HepG2 (cell line): ENCODE measurements at regions not wholly inside any gene's neighbourhood (a gene's known extent, or its start where the extent isn't known, plus 50 kb on each side); places are given as distances from the start of the nearest gene placed in this dataset.

Experiments
- ATAC-seq: fragments of 200-7000 bp; cut with Tn5 transposase; 3 replicates; pipeline ENCODE4 v1.9.1; 2020; ENCODE audit warnings: mild to moderate bottlenecking, moderate library complexity
- BruUV-seq: library from RNA; stranded (reverse); fragments of 400-500 nt; replicated peaks from 2 replicates; lab custom pipeline; 2021; lab: Mats Ljungman, UMichigan
- CTCF ChIA-PET: fragments of 300-600 bp; formaldehyde crosslinking; extraction: SDS; loops from one replicate; lab custom pipeline; 2021; ENCODE audit warnings: low total read pairs, inconsistent platforms, low intra/inter-chr PET ratio; lab: Yijun Ruan, JAX
- POLR2A ChIA-PET: fragments of 350-600 bp; sonication (Branson Sonifier 250); formaldehyde crosslinking; loops from one replicate; lab custom pipeline; 2020; ENCODE audit warnings: antibody characterized with exemption, inconsistent platforms; lab: Yijun Ruan, JAX
- DNase-seq: peaks from one replicate; pipeline ENCODE4 v3.0.0-alpha.2; 2015; ENCODE audit warnings: low spot score
- FAIRE-seq: peaks from 3 replicates; lab custom pipeline; 2011; peaks lifted over from hg19 to GRCh38; lab: Jason Lieb, UNC
- H2AFZ ChIP-seq: one replicate; pipeline ENCODE4 v1.6.1; 2011; ENCODE audit warnings: low read length, inconsistent platforms
- H3K27ac ChIP-seq: fragments of 300-600 bp; 3 replicates; pipeline ENCODE4 v1.8.0; 2011; ENCODE audit warnings: mixed run types, mild to moderate bottlenecking, mixed read lengths, low read length, inconsistent platforms; ENCODE audit not compliant: insufficient read depth; ENCODE audit errors: extremely low read length
- H3K27me3 ChIP-seq, 2 experiments: fragments of 200-600 bp in 1 of 2; 2 replicates in 1 of 2; 3 replicates in 1 of 2; pipeline versions ENCODE4 v1.6.0 to v1.8.0; 2011; ENCODE audit warnings: low read length in 2 of 2, mild to moderate bottlenecking in 2 of 2, moderate library complexity in 2 of 2, inconsistent platforms in 1 of 2; ENCODE audit not compliant: insufficient read depth in 2 of 2, control insufficient read depth in 1 of 2
- H3K36me3 ChIP-seq, 2 experiments: fragments of 200-600 bp in 1 of 2; replicated peaks in 1 of 2; 2 replicates in 1 of 2; 3 replicates in 1 of 2; pipeline versions ENCODE4 v1.5.1 to v1.8.0; 2011; ENCODE audit warnings: low read length in 2 of 2, inconsistent platforms in 1 of 2; ENCODE audit not compliant: insufficient read depth in 2 of 2, control insufficient read depth in 1 of 2
- H3K4me1 ChIP-seq: 2 replicates; pipeline ENCODE4 v1.5.1; 2012; ENCODE audit warnings: low read length, inconsistent platforms; ENCODE audit not compliant: insufficient read depth
- H3K4me2 ChIP-seq: 2 replicates; pipeline ENCODE4 v1.6.0; 2011; ENCODE audit warnings: low read depth, low read length, inconsistent platforms
- H3K4me3 ChIP-seq, 3 experiments: fragments of 200-600 bp in 1 of 3; sonication (generic), shearing (Covaris generic) in 1 of 3; replicated peaks in 1 of 3; 2 replicates each; pipeline ENCODE4 v1.5.1; 2011 to 2016; ENCODE audit warnings: low read length in 3 of 3, inconsistent platforms in 2 of 3, low read depth in 2 of 3, mild to moderate bottlenecking in 2 of 3, control low read depth in 1 of 3, mixed read lengths in 1 of 3; ENCODE audit not compliant: insufficient read depth in 1 of 3
- H3K79me2 ChIP-seq: one replicate; pipeline ENCODE4 v1.6.1; 2011; ENCODE audit warnings: low read length, inconsistent platforms; ENCODE audit not compliant: insufficient read depth
- H3K9ac ChIP-seq: 2 replicates; pipeline ENCODE4 v1.6.0; 2011; ENCODE audit warnings: mild to moderate bottlenecking, low read depth, low read length, inconsistent platforms; ENCODE audit not compliant: insufficient read depth
- H3K9me3 ChIP-seq: 2 replicates; pipeline ENCODE4 v1.5.1; 2012; ENCODE audit warnings: mild to moderate bottlenecking, low read length
- H4K20me1 ChIP-seq: 2 replicates; pipeline ENCODE4 v1.6.0; 2011; ENCODE audit warnings: inconsistent platforms, mild to moderate bottlenecking, low read length, moderate library complexity; ENCODE audit not compliant: insufficient read depth
- CAMTA2 ChIP-seq: sonication (generic); formaldehyde crosslinking; IDR thresholded peaks from 2 replicates; pipeline ENCODE4 v1.4.0; 2020; ENCODE audit warnings: mild to moderate bottlenecking, missing genetic modification reagents, borderline replicate concordance
- ELF4 ChIP-seq: sonication (generic); formaldehyde crosslinking; IDR thresholded peaks from 2 replicates; pipeline ENCODE4 v1.5.0; 2020; ENCODE audit warnings: missing genetic modification reagents, mild to moderate bottlenecking, moderate library complexity, borderline replicate concordance
- EP300 ChIP-seq, 3 experiments: sonication (generic) in 1 of 3; formaldehyde crosslinking in 1 of 3; IDR thresholded peaks; 2 replicates each; pipeline versions ENCODE4 v1.5.1 to v1.6.1; 2011 to 2020; ENCODE audit warnings: low read depth in 2 of 3, low read length in 2 of 3, borderline replicate concordance in 1 of 3, improper control_type of control experiment in 1 of 3, mild to moderate bottlenecking in 1 of 3, missing genetic modification reagents in 1 of 3, moderate library complexity in 1 of 3
- HOXD1 ChIP-seq: sonication (generic); formaldehyde crosslinking; IDR thresholded peaks from 2 replicates; pipeline ENCODE4 v1.5.0; 2020; ENCODE audit warnings: missing genetic modification reagents
- IRX3 ChIP-seq: sonication (generic); formaldehyde crosslinking; IDR thresholded peaks from 2 replicates; pipeline ENCODE4 v1.8.1; 2023; ENCODE audit warnings: mild to moderate bottlenecking, low read depth, missing genetic modification reagents, borderline replicate concordance
- KDM4B ChIP-seq: sonication (generic); formaldehyde crosslinking; IDR thresholded peaks from 2 replicates; pipeline ENCODE4 v1.4.0; 2020; ENCODE audit warnings: missing genetic modification reagents
- SOX6 ChIP-seq, 2 experiments: fragments of 450-650 bp in 1 of 2; sonication (generic) in 1 of 2; formaldehyde crosslinking in 1 of 2; IDR thresholded peaks; 2 replicates each; pipeline versions ENCODE4 v1.4.0 to v1.6.1; 2017 to 2020; ENCODE audit warnings: antibody characterized with exemption in 1 of 2, mild to moderate bottlenecking in 1 of 2, missing genetic modification reagents in 1 of 2
- TBL1XR1 ChIP-seq: fragments of 150-350 bp; IDR thresholded peaks from 2 replicates; pipeline ENCODE4 v1.6.1; 2014; ENCODE audit warnings: borderline replicate concordance, low read length; ENCODE audit not compliant: partially characterized antibody
- ZNF264 ChIP-seq: sonication (generic); formaldehyde crosslinking; IDR thresholded peaks from 2 replicates; pipeline ENCODE4 v1.4.0; 2020; ENCODE audit warnings: missing genetic modification reagents
- ZNF383 ChIP-seq: sonication (generic); formaldehyde crosslinking; IDR thresholded peaks from 2 replicates; pipeline ENCODE4 v1.4.0; 2020; ENCODE audit warnings: missing genetic modification reagents, mild to moderate bottlenecking, borderline replicate concordance
- WGBS: methylation state at CpG from one replicate; pipeline ENCODE4 v1.1.6; 2017; ENCODE audit warnings: low lambda C conversion rate; 5-methylcytosine and 5-hydroxymethylcytosine counted together
- in situ Hi-C: cut with HindIII; loops from 2 replicates; pipeline ENCODE4 v1.10.0; 2017; ENCODE audit warnings: low pct_unique_long_range_greater_than_20kb; ENCODE audit not compliant: extremely low pct_ligation_motif_present
- intact Hi-C: fragments of 100-400 bp; cut with micrococcal nuclease; formaldehyde crosslinking; loops from one replicate; pipeline ENCODE4 v1.10.0; 2022; ENCODE audit not compliant: unreplicated experiment
- TF ChIP-seq, protein P1 (sequence below): sonication (generic); formaldehyde crosslinking; conservative IDR thresholded peaks from 2 replicates; pipeline ENCODE4 v1.8.1; 2023; ENCODE audit warnings: missing genetic modification reagents
- TF ChIP-seq, protein P2 (sequence below): sonication (generic); formaldehyde crosslinking; IDR thresholded peaks from 2 replicates; pipeline ENCODE4 v1.8.0; 2022; ENCODE audit warnings: mild to moderate bottlenecking, missing genetic modification reagents, borderline replicate concordance

DNA sequence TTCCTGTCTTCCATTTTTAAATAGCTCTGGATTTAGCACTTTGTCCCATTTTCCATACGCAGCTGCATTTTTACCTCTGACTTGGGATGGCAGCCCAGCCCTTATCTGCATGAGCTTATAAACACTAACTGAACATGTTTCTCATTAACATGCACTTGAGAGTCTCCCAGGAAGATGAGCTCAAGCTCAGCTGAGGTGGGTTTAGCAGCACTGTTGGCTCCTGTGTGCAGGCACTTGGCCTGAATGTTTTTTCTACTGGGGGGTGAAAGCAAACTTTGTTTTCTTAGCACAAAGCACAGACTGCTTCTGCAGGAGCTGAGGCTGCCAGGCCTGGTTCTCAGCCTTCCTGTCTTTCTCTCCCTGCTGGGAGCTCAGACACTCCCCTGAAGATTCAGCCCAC lies 1093.6 kb upstream of the AUTS2 start (continued):
- TF ChIP-seq SOX6 (IDR thresholded peaks at IDR 0.05) (no peak), SOX6 (CRISPR knock-in tag; IDR thresholded peaks at IDR 0.05) (no peak), EP300 (IDR thresholded peaks at IDR 0.05; ENCODE audit: low read depth in 2 of 2, low read length in 2 of 2) (no peak), EP300 (CRISPR knock-in tag; IDR thresholded peaks at IDR 0.05; ENCODE audit: borderline replicate concordance) (no peak)

DNA sequence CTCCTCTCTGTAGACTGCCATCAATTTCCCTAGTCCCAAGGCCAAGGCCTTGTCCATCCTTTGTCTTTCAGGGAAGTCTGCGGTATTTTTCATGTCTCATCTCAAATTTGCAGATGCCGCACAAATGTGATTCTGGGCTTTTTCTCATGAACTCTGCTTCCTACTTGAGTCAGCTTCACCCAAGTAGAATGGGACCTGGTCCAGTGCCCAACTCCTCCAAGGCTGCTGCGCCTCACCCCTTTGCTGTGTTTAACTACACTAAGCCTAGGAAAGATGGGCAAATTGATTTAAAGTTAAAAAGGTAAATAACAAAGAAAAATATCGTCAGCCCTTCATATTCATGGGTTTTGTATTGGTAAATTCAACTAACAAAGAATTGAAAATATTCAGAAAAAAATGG lies 1092.6 kb upstream of the AUTS2 start:
- ChIA-PET POLR2A (no interaction called here), CTCF (no interaction called here)
- no peaks in the 10 kb centered on the region for H4K20me1 ChIP-seq
- no peak overlapping the region for H3K27ac ChIP-seq
- H3K9ac ChIP-seq = no peak overlapping the region
- ATAC-seq (no peak), DNase-seq (no peak), FAIRE-seq (no peak)
- H3K79me2 ChIP-seq = no peaks in the 10 kb centered on the region
- no peaks in the 10 kb centered on the region for H3K27me3 ChIP-seq
- H3K36me3 ChIP-seq = no peaks in the 10 kb centered on the region
- TF ChIP-seq ZNF264 (no peak), ELF4 (CRISPR knock-in tag) (no peak), ZNF383 (no peak)
- BruUV-seq = no TSS peak
- intact Hi-C loops (no loop called here), in situ Hi-C loops (no loop called here)
- peaks cover 53% of the 10 kb centered on the region for H3K9me3 ChIP-seq
- no peaks in the 10 kb centered on the region for H3K4me1 ChIP-seq
- WGBS = 22% methylated on average over 4 of the region's 4 CpGs
- no peak overlapping the region for H2AFZ ChIP-seq
- H3K4me3 ChIP-seq = no peak overlapping the region
- no peak overlapping the region for H3K4me2 ChIP-seq

DNA sequence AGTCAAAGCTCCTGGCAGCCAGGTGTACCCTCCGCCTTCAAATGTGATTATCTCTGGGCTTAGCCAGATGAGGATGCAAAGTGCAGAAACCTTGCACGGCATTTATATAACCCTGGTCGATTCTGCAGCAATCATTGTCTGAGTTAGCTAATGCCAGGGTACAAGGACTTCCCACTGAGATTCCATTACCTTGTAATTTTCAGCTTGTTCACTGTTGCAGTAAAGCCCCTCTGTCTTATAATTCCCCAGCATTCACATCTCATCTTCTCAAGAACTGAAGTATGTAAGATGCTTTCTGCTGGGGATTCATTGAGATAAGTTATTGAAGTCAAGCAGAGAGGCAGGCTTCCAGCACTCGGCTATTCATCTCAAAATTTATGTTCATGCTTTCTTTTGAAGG lies 1090.6 kb upstream of the AUTS2 start:
- ATAC-seq = no peak
- CTCF ChIA-PET = no interaction called here
- H3K9me3 ChIP-seq = peaks cover 47% of the 10 kb centered on the region
- BruUV-seq = no TSS peak
- H3K4me2 ChIP-seq = no peak overlapping the region
- no peaks in the 10 kb centered on the region for H3K27me3 ChIP-seq
- H2AFZ ChIP-seq = no peak overlapping the region
- POLR2A ChIA-PET = no interaction called here
- no peak for TF ChIP-seq IRX3 (CRISPR knock-in tag)
- no peak for TF ChIP-seq KDM4B (CRISPR knock-in tag)
- no peak for TF ChIP-seq CAMTA2 (CRISPR knock-in tag)
- no peak for TF ChIP-seq HOXD1
- TF ChIP-seq, protein P1, sequence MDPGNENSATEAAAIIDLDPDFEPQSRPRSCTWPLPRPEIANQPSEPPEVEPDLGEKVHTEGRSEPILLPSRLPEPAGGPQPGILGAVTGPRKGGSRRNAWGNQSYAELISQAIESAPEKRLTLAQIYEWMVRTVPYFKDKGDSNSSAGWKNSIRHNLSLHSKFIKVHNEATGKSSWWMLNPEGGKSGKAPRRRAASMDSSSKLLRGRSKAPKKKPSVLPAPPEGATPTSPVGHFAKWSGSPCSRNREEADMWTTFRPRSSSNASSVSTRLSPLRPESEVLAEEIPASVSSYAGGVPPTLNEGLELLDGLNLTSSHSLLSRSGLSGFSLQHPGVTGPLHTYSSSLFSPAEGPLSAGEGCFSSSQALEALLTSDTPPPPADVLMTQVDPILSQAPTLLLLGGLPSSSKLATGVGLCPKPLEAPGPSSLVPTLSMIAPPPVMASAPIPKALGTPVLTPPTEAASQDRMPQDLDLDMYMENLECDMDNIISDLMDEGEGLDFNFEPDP (CRISPR knock-in tag) = no peak
- no peak for TF ChIP-seq ZNF264
- TF ChIP-seq, protein P2, sequence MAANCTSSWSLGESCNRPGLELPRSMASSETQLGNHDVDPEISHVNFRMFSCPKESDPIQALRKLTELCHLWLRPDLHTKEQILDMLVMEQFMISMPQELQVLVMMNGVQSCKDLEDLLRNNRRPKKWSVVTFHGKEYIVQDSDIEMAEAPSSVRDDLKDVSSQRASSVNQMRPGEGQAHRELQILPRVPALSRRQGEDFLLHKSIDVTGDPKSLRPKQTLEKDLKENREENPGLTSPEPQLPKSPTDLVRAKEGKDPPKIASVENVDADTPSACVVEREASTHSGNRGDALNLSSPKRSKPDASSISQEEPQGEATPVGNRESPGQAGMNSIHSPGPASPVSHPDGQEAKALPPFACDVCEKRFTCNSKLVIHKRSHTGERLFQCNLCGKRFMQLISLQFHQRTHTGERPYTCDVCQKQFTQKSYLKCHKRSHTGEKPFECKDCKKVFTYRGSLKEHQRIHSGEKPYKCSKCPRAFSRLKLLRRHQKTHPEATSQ (CRISPR knock-in tag) = no peak
- TF ChIP-seq TBL1XR1 = no peak
- DNase-seq = no peak
- H3K36me3 ChIP-seq = no peaks in the 10 kb centered on the region
- intact Hi-C loops = no loop called here
- H3K4me3 ChIP-seq = no peak overlapping the region
- H4K20me1 ChIP-seq = no peaks in the 10 kb centered on the region
- H3K9ac ChIP-seq = no peak overlapping the region
- no peak overlapping the region for H3K27ac ChIP-seq
- no peak for FAIRE-seq
- in situ Hi-C loops = no loop called here
- 0% methylated on average over 3 of the region's 4 CpGs for WGBS
- H3K4me1 ChIP-seq = no peaks in the 10 kb centered on the region
- H3K79me2 ChIP-seq = no peaks in the 10 kb centered on the region
